ENCODE measurements at regions not wholly inside any gene's neighbourhood (a gene's known extent, or its start where the extent isn't known, plus 50 kb on each side); places are given as distances from the start of the nearest gene placed in this dataset.
A peak's percentile ranks its signal among the peaks of the same experiment; 100 is the strongest.

DNA sequence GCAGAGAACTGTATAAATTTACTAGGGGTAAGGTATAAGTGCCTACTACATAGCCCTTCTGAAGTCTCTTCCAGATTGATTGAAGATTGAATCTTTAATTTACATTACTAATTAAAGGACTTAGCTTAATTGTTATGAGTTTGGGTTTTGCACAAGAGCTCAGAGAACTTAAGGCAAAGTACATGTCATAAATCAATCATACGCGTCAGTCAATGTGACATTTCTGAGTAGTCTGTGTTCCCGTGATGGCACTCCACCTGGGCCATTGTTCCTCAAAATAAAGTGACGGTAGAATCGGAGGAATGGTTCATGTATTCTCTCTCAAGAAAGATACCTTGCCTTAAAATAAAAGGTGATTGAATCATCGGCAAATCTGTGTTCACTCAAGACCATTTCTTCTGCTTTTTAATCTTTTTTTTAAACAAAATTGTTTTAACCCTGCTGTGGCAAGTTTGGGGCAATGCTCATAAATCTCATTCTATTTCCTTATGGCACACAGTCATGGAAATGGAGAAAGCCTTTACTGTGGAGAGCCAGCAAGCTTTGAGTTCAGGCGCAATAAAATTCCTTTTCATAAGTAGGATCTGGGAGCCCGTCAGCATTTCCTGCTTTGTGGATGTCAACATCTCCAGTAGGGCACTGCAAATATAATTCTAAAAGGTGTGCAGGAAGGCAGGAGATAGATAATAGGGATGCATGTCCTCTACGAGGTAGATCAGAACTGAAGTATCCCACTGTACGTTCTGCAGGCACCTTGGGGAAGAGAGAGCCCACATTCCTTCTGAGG is 427.4 kb downstream of the GATA3 start:
- no peak for DNase-seq (ENCODE audit: low read depth, low spot score)

DNA sequence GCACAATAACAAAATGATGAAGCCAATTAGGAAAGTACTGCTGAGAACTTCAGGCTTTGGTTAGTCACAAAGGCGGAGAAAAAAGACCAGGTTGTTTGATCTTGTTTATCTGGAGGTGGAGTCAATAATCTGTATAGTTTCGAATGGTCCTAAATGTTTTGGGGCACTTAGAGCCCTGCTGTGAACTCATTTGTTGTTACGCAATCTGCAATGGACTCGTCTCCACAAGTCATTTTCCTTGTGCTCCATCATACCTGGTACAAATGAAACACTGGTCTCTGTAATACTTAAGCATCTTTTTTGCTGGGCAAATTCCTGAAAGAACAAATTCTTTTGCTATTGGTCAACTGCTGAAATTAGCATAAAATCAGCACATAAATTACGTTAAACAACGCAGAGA is 430.5 kb downstream of the GATA3 start:
- DNase-seq (ENCODE audit: low read depth, low spot score): peak; percentile 74

DNA sequence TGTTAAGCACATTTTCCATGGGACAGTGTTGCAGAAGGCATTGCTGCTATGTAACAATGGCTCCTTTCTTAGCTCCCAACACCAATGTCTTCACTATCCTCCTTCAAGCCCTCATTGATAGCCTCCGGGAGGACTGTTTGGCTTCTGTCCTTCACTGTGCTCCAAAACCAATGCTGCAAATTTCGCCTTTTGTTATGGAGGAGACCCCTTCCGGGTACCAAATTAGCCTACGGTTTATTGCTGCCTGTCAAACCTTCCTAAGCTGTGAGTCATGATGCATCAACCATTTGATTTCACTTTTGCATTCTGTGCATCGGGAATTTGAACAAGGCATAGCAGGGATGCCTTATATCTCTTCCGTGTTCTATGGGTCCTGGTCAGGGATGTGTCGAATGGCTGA is 432.9 kb downstream of the GATA3 start:
- DNase-seq (ENCODE audit: low read depth, low spot score): peak; percentile 86

GRCh38 chr10:8489232-8489631 is 434.7 kb downstream of the GATA3 start:
- DNase-seq (ENCODE audit: low read depth, low spot score): no peak

DNA sequence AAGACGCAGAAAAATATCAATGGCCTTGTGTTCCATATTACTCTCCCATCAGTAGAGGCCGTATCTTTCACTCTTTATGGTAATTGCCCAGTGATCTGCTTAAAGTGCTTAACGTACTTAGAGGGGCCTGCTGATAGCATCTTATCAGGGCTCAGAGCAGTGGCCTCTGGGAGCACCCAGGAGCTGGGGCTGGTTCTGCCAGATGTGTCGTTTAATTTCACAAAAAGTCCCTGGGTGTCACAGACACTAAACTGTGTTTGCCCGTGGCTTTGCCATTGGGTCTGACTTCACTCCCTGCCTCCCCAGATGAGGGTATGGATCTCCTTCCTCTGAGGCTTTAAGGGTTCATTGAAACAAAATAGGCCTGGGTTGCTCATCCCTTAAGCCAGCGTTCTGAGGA is 435.3 kb downstream of the GATA3 start:
- DNase-seq (ENCODE audit: low read depth, low spot score): no peak

DNA sequence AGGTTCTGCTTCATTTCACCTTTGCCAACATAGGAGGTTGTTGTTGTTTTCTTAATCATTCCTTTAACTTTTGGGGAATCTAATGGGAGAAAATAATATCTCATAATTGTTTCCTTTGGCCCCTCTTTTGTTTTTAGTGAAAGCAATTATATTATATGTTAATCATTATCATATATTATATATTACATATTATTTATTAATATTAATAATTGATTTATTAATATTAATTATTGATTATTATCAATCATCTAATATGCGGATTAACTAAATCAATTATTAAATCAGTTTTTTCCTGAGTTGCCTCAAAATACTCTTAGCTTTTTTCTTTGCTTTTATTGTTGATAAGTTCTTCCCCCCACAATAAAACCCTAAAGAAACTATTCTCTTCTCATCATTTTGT is 443.8 kb downstream of the GATA3 start:
- DNase-seq (ENCODE audit: low read depth, low spot score): no peak

- DNase-seq (ENCODE audit: low read depth, low spot score): no peak
Measured at GRCh38 chr10:8498881-8499280, 444.4 kb downstream of the GATA3 start.

DNA sequence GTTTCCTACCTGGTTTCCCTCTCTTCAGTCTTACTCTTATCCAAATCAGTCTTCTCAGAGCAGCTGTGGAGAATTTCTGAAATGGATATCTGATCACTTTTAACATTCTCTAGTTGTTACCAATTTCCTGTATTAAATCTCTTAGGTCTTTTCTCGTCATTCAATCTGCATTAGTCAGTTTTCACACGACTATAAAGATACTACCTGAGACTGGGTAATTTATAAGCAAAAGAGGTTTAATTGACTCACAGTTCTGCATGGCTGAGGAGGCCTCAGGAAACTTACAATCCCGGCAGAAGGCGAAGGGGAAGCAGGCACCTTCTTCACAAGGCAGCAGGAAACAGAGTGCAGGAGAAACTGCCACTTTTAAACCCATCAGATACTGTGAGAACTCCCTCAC is 444.8 kb downstream of the GATA3 start:
- DNase-seq (ENCODE audit: low read depth, low spot score): no peak

- no peak for DNase-seq (ENCODE audit: low read depth, low spot score)
Measured at GRCh38 chr10:8499752-8500390, 445.4 kb downstream of the GATA3 start.

DNA sequence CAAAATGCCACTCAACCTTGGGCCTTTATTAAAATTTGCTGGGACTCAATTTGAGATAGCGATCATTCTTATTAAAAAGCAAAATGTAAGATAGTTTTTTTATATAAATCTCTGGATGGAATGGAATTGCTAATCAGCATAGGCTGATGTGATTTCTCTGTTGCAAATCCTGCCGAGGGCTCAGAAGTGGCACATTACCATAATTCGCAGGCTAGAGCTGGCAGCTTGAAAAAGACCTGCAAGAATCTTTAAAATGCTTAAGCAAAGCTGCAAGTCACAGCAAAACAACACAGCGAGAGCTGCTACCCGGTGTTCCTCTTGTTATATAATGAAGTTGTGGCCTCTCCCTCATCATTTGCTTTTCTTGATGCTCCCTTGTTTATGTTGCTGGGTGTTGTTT is 448.1 kb downstream of the GATA3 start:
- DNase-seq (ENCODE audit: low read depth, low spot score): no peak

- DNase-seq (ENCODE audit: low read depth, low spot score): no peak
Measured at GRCh38 chr10:8504499-8504898, 450.0 kb downstream of the GATA3 start.

DNA sequence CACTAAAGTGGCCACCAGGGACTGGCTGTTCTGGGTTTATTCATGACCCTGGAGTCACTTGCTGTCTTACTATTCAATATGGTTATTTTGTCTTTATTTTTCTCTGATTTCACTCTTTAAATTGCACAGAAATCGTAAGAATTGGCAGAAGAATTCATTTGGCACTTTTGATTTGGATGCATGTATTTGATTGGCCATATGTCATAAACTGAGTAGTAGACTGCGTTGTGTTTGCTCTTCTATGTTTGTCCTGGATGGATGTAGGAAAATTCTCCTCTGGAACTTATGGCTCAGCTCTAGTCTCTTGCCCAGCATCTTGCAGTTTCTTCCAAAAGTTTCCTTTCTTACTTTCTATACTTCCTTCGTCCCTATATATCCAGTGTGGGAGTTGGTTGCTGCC is 452.7 kb downstream of the GATA3 start:
- no peak for DNase-seq (ENCODE audit: low read depth, low spot score)

DNA sequence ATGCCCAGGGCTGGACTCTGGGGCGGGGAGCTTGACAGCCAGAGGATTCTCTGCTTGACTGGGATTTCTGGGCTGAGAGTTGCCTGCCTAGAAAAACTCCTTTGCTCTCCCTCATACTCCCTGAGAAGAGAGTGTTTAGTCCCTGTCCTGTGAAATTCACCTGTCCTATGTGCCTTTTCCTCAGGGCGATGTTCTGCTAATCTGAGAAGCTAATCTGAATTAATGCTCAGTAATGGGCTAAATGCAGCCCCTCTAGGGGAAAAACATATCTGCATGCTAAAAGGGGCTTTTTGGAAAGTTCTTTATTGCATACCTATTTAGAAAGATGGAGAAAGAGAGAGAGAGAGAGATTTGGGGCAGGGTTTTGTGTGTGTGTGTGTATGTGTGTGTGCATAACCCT is 454.4 kb downstream of the GATA3 start:
- no peak for DNase-seq (ENCODE audit: low read depth, low spot score)

DNA sequence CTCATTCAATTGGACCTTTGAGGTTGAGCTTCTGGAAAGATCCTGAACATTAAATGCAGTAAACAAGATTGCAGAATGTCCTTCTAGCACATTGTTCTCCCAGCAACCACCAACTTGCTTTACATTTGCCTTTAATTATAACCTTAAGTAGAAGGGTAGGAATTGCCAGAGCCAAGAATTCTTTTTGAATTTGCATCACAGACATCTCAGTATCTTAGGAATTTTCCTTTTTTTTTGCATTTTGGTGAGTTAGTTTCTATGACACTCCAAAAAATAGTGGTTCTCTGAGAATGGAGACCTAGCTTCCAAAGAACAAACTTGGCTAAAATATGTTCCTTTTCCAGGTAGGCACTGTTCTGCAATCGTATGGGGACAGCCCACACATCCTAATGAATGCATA is 456.0 kb downstream of the GATA3 start:
- no peak for DNase-seq (ENCODE audit: low read depth, low spot score)

DNA sequence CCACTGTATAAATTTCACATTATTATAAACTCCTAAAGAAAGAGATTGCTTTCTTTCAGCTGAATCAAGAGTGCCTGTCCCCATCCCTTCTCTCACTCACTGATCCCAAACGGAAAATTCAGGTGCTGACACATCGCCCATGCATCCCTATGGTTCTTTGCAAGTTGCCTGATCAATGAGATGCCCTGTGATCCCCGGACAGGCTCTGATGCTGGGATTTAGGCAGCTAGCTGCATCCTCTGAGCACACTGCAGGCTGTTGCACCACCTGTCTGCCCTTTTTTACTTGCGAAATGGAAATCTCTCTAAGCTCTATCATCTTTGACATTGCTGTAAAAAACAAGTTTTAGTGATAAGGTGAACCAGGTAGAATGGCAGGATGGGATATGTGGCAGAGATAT is 456.5 kb downstream of the GATA3 start:
- DNase-seq (ENCODE audit: low read depth, low spot score): no peak

DNA sequence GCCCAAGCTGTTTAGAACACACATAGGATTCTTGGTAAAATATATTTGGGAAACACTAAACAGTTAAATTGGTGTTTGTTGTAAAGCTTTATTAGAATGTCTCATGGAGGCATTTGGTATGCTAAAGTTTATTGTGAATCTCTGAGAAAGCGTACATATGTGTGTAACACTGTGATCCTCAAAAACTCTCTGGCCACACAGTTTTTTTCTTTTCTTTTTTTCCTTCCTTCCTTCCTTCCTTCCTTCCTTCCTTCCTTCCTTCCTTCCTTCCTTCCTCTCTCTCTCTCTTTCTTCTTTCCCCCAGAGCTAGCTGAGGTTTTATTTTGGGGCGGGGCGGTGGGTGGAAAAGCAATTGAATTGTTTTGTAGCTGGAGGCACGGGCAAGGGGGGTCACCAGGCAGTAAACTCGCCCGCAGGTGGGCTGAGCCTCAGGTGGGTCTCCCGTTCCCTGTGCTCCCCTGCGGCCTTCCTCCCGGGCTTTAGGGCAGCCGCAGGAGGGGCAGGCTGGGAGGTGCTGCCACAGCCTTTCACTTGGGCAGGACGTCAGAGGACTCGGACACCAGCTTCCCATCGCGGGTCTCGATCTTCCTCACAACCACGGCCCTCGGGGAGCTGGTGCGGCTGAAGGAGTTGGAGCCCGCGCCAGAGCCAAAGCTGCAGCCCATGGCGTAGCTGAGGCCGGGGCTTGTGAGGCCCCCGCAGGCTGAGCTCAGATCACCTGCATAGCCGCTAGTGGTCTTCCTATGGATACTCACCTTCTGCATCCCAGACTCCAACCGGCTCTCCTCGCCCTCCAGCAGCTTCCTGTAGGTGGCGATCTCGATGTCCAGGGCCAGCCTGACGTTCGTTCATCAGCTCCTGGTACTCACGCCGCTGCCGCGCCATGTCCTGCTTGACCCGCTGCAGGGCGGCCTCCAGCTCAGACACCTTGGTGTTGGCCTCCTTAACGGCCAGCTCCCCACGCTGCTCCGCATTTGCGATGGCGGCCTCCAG is 459.0 kb downstream of the GATA3 start:
- DNase-seq (ENCODE audit: low read depth, low spot score): peak; percentile 93

- DNase-seq (ENCODE audit: low read depth, low spot score): no peak
Measured at GRCh38 chr10:8520382-8520781, 465.9 kb downstream of the GATA3 start.

DNA sequence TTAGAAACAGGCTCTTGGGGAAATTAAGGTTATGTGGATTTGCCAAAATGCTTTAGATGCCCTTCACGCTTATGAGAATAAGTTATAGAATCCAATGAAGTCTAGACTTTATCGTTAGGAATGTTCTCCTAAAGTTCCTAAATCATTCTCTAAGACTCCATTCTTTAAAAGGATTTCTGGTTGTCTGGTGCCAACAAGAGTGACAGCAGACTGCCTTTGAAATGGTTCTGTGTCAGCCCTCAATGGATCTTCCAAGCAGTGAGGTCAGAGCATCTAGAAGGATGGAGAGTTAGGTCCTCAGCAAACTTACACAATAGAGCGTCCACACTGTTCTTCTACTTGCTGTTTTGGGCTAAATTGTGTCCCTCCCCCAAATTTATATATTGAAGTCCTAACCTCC is 473.3 kb downstream of the GATA3 start:
- DNase-seq (ENCODE audit: low read depth, low spot score): no peak

DNA sequence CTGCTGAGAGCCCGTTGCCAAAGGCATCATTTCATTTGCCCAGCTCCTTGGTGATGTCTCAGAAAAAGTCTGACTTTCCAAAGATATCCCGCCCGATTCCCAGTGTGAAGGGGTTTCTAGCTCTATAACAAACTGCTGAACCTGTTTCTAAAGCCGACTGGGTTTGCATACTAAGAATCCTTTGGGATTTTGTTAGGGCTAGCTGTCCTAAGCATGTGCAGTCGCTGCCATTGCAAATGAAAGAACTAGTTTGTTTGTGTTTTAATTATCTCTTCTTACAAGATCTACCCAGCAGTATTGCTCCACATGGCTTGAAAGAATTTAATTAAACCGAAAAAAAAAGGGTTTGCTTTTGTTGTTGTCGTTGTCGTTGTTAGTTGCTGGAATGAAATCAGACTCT is 476.6 kb downstream of the GATA3 start:
- DNase-seq (ENCODE audit: low read depth, low spot score): no peak

GRCh38 chr10:8532647-8533046 is 478.2 kb downstream of the GATA3 start:
- no peak for DNase-seq (ENCODE audit: low read depth, low spot score)

DNA sequence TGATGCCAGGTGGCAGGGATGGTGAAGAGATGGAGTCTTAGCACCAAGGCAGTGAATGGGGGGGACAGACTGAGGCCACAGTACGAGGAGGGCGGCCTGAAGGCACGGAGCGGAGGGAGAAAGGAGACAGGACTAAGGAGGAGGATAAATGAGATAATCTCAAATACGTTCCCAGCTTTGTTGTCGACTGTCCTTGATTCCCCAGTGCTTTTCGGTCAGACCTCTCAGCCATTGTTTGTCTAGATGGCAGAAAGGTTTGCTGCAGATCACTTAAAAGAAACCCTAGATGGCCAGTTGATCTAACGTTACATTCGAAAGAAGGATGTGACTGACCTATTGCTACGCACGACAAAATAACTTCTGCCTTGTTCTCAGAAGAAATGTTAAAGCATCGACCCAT is 479.0 kb downstream of the GATA3 start:
- DNase-seq (ENCODE audit: low read depth, low spot score): no peak

- no peak for DNase-seq (ENCODE audit: low read depth, low spot score)
Measured at GRCh38 chr10:8534096-8534495, 479.6 kb downstream of the GATA3 start.
